ENCODE measurements at regions not wholly inside any gene's neighbourhood (a gene's known extent, or its start where the extent isn't known, plus 50 kb on each side); places are given as distances from the start of the nearest gene placed in this dataset.

GRCh38 chr9:124198948-124199347, 58.8 kb upstream of the NEK6 start:
- TF ChIP-seq, protein P1, sequence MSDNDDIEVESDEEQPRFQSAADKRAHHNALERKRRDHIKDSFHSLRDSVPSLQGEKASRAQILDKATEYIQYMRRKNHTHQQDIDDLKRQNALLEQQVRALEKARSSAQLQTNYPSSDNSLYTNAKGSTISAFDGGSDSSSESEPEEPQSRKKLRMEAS (IDR thresholded peaks at IDR 0.05; ENCODE audit: low read depth, low read length) = no peak
- no peak for TF ChIP-seq POLR2A (IDR thresholded peaks at IDR 0.05; ENCODE audit: extremely low read depth, insufficient read length)
- TF ChIP-seq MYC (IDR thresholded peaks at IDR 0.05; ENCODE audit: low read depth, low read length) = no peak
- TF ChIP-seq CTCF (IDR thresholded peaks at IDR 0.05; ENCODE audit: low read depth, low read length) = no peak
- no peak for DNase-seq (ENCODE audit: low read depth)
- no peak overlapping the region for H3K4me3 ChIP-seq (ENCODE audit: low read depth, low read length)

GRCh38 chr9:124199474-124199873, 58.3 kb upstream of the NEK6 start:
- H3K4me3 ChIP-seq (ENCODE audit: low read depth, low read length) = no peak overlapping the region
- no peak for DNase-seq (ENCODE audit: low read depth)
- TF ChIP-seq CTCF (IDR thresholded peaks at IDR 0.05; ENCODE audit: low read depth, low read length) (no peak), POLR2A (IDR thresholded peaks at IDR 0.05; ENCODE audit: extremely low read depth, insufficient read length) (no peak), MYC (IDR thresholded peaks at IDR 0.05; ENCODE audit: low read depth, low read length) (no peak)
- TF ChIP-seq, protein P1 (IDR thresholded peaks at IDR 0.05; ENCODE audit: low read depth, low read length) = no peak

DNA sequence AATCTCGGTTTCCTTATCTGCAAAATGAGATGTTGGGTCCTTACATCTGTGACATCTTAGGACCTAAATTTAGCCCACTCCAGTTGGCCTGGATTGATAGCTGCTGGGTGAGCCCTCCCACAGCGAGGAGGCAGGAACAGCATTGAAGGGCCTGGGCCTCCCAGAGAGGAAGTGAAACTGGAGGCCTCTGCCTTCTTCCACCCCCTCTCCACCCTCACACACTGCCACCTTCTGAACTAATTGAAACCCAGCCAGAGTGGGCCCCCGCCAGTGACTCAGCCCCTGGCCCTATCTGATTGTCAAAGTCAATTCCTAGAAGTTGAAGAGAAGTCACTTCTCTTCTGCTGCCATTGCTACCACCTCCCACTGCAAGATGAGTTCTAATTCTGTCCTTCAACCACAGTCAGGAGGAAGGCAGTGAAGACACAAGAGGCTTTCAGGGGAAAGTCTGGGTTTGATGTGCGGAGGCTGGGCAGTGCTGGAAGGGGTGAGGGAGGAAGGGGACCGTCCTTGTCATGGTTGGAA, 55.2 kb upstream of the NEK6 start:
- peak; percentile 98 for DNase-seq (ENCODE audit: low read depth)
- no peak overlapping the region for H3K4me3 ChIP-seq (ENCODE audit: low read depth, low read length)
- no peak for TF ChIP-seq MYC (IDR thresholded peaks at IDR 0.05; ENCODE audit: low read depth, low read length)

GRCh38 chr9:124205686-124206352, 51.9 kb upstream of the NEK6 start:
- no peak for DNase-seq (ENCODE audit: low read depth)
- H3K4me3 ChIP-seq (ENCODE audit: low read depth, low read length) = no peak overlapping the region
- TF ChIP-seq POLR2A (IDR thresholded peaks at IDR 0.05; ENCODE audit: extremely low read depth, insufficient read length) (no peak), CTCF (IDR thresholded peaks at IDR 0.05; ENCODE audit: low read depth, low read length) (no peak)
- TF ChIP-seq, protein P1 (IDR thresholded peaks at IDR 0.05; ENCODE audit: low read depth, low read length) = no peak

DNA sequence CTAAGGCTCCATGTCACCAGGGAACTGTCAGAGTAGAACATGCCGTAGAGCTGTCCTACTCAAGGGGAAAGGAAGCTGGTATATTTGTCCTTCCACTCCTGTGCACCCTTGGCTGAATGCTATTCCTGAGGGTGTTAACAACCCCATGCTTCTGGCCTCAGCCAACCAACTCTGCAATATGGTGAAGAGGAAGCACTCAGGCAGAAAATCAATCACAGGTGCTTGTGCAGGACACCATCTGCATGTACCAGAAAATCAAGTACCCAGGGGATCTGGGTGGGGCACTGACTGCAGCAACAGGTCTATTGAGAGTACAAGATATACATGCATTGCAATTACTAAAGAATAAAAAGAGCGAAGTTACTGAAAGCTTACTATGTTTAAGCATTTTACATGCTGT, 51.4 kb upstream of the NEK6 start:
- no peak overlapping the region for H3K4me3 ChIP-seq (ENCODE audit: low read depth, low read length)
- no peak for TF ChIP-seq POLR2A (IDR thresholded peaks at IDR 0.05; ENCODE audit: extremely low read depth, insufficient read length)
- no peak for TF ChIP-seq MYC (IDR thresholded peaks at IDR 0.05; ENCODE audit: low read depth, low read length)
- TF ChIP-seq, protein P1 (IDR thresholded peaks at IDR 0.05; ENCODE audit: low read depth, low read length) = no peak
- no peak for TF ChIP-seq CTCF (IDR thresholded peaks at IDR 0.05; ENCODE audit: low read depth, low read length)
- no peak for DNase-seq (ENCODE audit: low read depth)

All from NB4 (cell line).